HG02981 (cell line): ENCODE measurements at regions not wholly inside any gene's neighbourhood (a gene's known extent, or its start where the extent isn't known, plus 50 kb on each side); places are given as distances from the start of the nearest gene placed in this dataset.
"Not testable (repeated sequence)": the region's sequence is repeated elsewhere in the genome, so short reads cannot be mapped to it uniquely, and the experiment has no call there.

Experiments
- ATAC-seq: cut with Tn5 transposase; IDR thresholded peaks from one replicate; pipeline ENCODE4 v1.9.1; 2021; ENCODE audit warnings: mild to moderate bottlenecking, moderate library complexity; ENCODE audit not compliant: unreplicated experiment

GRCh38 chr3:157921811-157922210, 184.4 kb downstream of the SHOX2 start:
- no peak for ATAC-seq

- no peak for ATAC-seq
Observed at GRCh38 chr3:157920822-157921700, 185.2 kb downstream of the SHOX2 start.

- no peak for ATAC-seq
Observed at GRCh38 chr3:157919319-157919887, 186.8 kb downstream of the SHOX2 start.

- ATAC-seq: no peak
Observed at GRCh38 chr3:157918402-157918801, 187.8 kb downstream of the SHOX2 start.

GRCh38 chr3:157916672-157917071, 189.5 kb downstream of the SHOX2 start:
- no peak for ATAC-seq

GRCh38 chr3:157914882-157915281, 191.3 kb downstream of the SHOX2 start:
- no peak for ATAC-seq

- ATAC-seq: no peak
Observed at GRCh38 chr3:157913741-157914150, 192.5 kb downstream of the SHOX2 start.

GRCh38 chr3:157912514-157913451, 193.4 kb downstream of the SHOX2 start:
- no peak for ATAC-seq

- ATAC-seq: no peak
Observed at GRCh38 chr3:157906627-157907026, 199.6 kb downstream of the SHOX2 start.

- no peak for ATAC-seq
Observed at GRCh38 chr3:157905885-157906284, 200.3 kb downstream of the SHOX2 start.

GRCh38 chr3:157902680-157903079, 203.5 kb downstream of the SHOX2 start:
- not testable (repeated sequence) for ATAC-seq

- no peak for ATAC-seq
Observed at GRCh38 chr3:157888040-157888439, 218.2 kb downstream of the SHOX2 start.

GRCh38 chr3:157876556-157876955, 229.7 kb downstream of the SHOX2 start:
- no peak for ATAC-seq

GRCh38 chr3:157872902-157873301, 233.3 kb downstream of the SHOX2 start:
- no peak for ATAC-seq

- no peak for ATAC-seq
Observed at GRCh38 chr3:157871838-157872460, 234.3 kb downstream of the SHOX2 start.

GRCh38 chr3:157871248-157871647, 235.0 kb downstream of the SHOX2 start:
- no peak for ATAC-seq

GRCh38 chr3:157868946-157869345, 237.3 kb downstream of the SHOX2 start:
- no peak for ATAC-seq

- no peak for ATAC-seq
Observed at GRCh38 chr3:157868196-157868595, 238.0 kb downstream of the SHOX2 start.

- peak; percentile 86 for ATAC-seq
Observed at GRCh38 chr3:157865352-157866000, 240.7 kb downstream of the SHOX2 start.

GRCh38 chr3:157861076-157861765, 245.0 kb downstream of the SHOX2 start:
- no peak for ATAC-seq
